ENCODE measurements at regions not wholly inside any gene's neighbourhood (a gene's known extent, or its start where the extent isn't known, plus 50 kb on each side); places are given as distances from the start of the nearest gene placed in this dataset.

GRCh38 chr1:25091658-25092057 lies 140.6 kb downstream of the SYF2 start:
- no peak for TF ChIP-seq EZH2 (optimal IDR thresholded peaks at IDR 0.05; ENCODE audit: low read depth, low read length)
- TF ChIP-seq CTCF (IDR thresholded peaks at IDR 0.05; ENCODE audit: low read length), result no peak
- TF ChIP-seq EZH2phosphoT487 (IDR thresholded peaks at IDR 0.05; ENCODE audit: low read length), result no peak

All from MM.1S (cell line).